Stimulated activated memory B cell treated with anti-CD40 and anti-IgM and Interleukin-4, amounts not matched to agents 10 μg/mL and 1 μg/mL and 100 μg/mL, for 72 hours (primary cell): ENCODE measurements at regions not wholly inside any gene's neighbourhood (a gene's known extent, or its start where the extent isn't known, plus 50 kb on each side); places are given as distances from the start of the nearest gene placed in this dataset.

Experiments used
- ATAC-seq: fragments of 150-1000 bp; cut with Tn5 transposase; 2 replicates; pipeline ENCODE4 v1.10.0; 2021
- H3K27ac Mint-ChIP-seq: one replicate; pipeline ENCODE4 v1.8.0; 2022; ENCODE audit warnings: mild to moderate bottlenecking, mixed read lengths
- H3K27me3 Mint-ChIP-seq: one replicate; pipeline ENCODE4 v1.8.0; 2022; ENCODE audit warnings: mixed read lengths
- H3K36me3 Mint-ChIP-seq: one replicate; pipeline ENCODE4 v1.8.0; 2022; ENCODE audit warnings: mixed read lengths
- H3K4me1 Mint-ChIP-seq: one replicate; pipeline ENCODE4 v1.8.0; 2022; ENCODE audit warnings: mixed read lengths
- H3K4me3 Mint-ChIP-seq: one replicate; pipeline ENCODE4 v1.8.0; 2022; ENCODE audit warnings: mild to moderate bottlenecking, moderate library complexity, mixed read lengths
- H3K9me3 Mint-ChIP-seq: one replicate; pipeline ENCODE4 v1.8.0; 2022; ENCODE audit warnings: mixed read lengths

DNA sequence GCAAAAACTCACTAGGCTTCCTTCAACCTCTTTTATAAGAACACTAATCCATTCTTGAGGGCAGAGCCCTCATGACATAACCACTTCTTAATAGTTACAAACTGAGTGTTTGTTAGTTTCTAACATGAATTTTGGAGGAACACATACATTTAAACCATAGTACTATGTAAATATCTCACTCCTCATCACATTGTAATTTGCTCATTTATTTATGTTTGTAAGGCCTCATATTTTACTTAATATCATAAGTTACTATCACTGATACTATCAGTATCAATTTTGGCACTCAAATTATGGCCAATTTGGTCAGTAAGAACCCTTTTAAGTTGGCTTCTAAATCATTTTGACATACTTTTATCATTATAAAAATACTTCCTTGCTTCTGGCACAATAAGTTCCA lies 603.1 kb downstream of the ZEB2 start:
- H3K27me3 Mint-ChIP-seq, result no peaks in the 10 kb centered on the region
- peaks cover 12% of the 10 kb centered on the region for H3K36me3 Mint-ChIP-seq
- peaks cover 14% of the 10 kb centered on the region for H3K9me3 Mint-ChIP-seq
- H3K27ac Mint-ChIP-seq, result no peak overlapping the region
- H3K4me1 Mint-ChIP-seq, result no peaks in the 10 kb centered on the region
- no peak for ATAC-seq
- H3K4me3 Mint-ChIP-seq, result no peak overlapping the region

DNA sequence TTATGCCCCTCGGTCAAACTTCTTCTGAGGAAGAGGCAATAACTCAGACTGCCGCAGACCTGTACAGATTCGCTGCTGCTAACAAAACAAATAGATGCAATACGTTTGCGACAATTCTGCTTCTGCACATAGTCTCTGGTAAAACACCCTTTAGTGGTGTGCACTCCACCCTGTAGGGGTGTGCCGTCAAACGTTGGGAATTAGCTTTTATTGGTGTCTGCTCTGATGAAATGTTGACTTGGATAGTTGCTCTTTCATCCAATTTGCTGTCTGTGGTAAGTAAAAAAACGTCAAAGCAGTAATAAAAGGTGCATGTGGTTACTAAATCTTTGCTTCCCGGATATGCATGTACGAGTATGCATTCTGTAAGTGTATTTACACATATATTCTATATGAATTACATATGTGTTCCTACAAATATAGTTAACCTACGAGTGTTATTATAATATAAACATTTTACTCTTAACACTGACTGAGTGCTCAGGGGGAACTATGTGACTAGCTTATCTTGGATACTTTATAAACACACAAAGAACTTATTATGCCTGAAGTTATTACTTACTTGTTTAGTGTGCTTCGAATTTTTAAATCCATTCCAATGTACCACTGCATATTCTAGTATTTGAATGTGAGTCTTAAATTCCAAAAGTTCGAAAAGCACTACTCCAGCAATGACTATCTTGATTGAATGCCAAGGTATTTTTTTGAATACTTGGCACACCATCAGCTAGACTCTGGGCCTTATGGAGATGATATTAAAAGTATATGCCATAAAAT lies 610.2 kb downstream of the ZEB2 start:
- H3K36me3 Mint-ChIP-seq, result no peaks in the 10 kb centered on the region
- no peak overlapping the region for H3K27ac Mint-ChIP-seq
- no peaks in the 10 kb centered on the region for H3K4me1 Mint-ChIP-seq
- no peaks in the 10 kb centered on the region for H3K9me3 Mint-ChIP-seq
- H3K27me3 Mint-ChIP-seq, result no peaks in the 10 kb centered on the region
- H3K4me3 Mint-ChIP-seq, result no peak overlapping the region
- no peak for ATAC-seq

DNA sequence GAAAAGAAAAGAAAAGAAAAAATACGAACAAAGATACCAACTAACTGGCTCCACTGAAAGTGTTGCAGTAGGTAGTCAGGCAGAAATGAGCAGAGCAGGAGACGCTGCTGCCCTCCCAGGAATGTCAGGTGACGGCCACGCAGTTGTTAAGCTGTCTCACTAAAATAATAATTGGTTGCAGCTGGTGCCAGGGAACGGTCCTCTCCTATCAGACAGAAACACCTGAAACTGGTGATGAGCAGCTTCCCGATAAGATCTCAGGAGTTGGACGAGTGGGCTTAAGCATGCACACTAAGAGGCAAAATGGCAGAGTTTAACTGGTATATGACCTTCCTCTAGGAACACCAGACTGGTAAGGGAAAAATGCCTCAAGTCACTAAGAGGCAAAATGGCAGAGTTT lies 611.1 kb downstream of the ZEB2 start:
- ATAC-seq, result no peak
- Mint-ChIP-seq H3K9me3 (no peaks in the 10 kb centered on the region), H3K36me3 (no peaks in the 10 kb centered on the region), H3K27ac (no peak overlapping the region), H3K4me3 (no peak overlapping the region), H3K4me1 (no peaks in the 10 kb centered on the region), H3K27me3 (no peaks in the 10 kb centered on the region)

DNA sequence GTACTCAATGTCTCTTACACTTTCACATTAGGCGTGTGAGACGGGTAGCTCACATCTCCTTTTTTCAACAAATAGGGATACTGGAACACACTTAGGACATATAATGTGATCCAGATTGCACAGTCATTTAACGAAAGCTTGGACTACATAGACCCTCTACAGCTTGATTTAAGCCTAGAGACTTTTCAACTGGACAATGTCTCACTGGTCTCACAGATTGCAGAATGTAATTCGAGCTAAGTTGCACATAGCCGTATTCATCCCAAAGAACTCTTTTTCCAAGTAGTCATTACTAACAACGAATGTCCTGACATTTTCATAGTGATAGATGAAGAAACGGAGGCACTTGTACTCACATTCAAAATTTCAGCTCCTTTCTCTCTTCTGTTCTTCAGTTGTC lies 612.1 kb downstream of the ZEB2 start:
- Mint-ChIP-seq H3K36me3 (no peaks in the 10 kb centered on the region), H3K9me3 (no peaks in the 10 kb centered on the region), H3K27me3 (no peaks in the 10 kb centered on the region), H3K4me1 (peaks cover 7% of the 10 kb centered on the region), H3K27ac (no peak overlapping the region), H3K4me3 (no peak overlapping the region)
- no peak for ATAC-seq

DNA sequence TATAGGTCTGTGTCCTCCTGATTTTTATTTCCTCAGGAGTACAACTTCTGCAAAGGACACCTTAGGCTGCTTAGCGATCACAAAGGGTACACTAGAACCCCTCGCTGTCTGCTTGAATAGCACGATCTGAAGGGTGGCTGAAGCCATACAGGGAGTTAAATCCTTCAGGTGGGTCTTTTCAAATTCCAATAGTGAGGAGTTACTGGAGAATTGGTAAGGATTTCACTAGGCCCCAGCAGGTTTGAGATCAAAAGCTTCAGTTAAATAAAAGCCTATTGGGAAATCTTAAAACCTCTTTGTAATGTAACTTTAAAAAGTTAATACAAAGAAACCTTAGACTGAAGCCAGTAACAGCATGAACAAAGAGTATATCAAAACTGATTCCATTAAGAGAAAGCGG lies 613.1 kb downstream of the ZEB2 start:
- no peak for ATAC-seq
- Mint-ChIP-seq H3K4me3 (no peak overlapping the region), H3K27ac (no peak overlapping the region), H3K27me3 (no peaks in the 10 kb centered on the region), H3K4me1 (peaks cover 7% of the 10 kb centered on the region), H3K36me3 (no peaks in the 10 kb centered on the region), H3K9me3 (no peaks in the 10 kb centered on the region)

DNA sequence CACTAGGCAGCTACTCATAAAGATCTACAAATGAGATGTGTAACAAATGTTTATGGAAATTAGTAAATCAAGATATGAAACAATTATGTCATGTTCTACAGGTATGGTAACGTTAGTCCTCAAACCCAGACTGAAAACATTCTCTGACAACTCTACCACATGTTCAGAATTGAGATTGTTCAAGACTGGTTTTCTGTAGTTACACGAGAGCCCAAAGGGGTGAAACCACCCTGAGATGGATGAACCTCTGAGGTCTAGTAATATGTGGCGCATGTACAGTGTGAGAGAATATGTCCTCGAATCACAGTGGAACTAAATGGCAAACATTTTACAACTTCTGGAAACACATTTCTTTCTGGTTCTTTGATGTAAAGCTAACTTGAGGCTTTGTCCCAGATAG lies 614.3 kb downstream of the ZEB2 start:
- ATAC-seq, result no peak

DNA sequence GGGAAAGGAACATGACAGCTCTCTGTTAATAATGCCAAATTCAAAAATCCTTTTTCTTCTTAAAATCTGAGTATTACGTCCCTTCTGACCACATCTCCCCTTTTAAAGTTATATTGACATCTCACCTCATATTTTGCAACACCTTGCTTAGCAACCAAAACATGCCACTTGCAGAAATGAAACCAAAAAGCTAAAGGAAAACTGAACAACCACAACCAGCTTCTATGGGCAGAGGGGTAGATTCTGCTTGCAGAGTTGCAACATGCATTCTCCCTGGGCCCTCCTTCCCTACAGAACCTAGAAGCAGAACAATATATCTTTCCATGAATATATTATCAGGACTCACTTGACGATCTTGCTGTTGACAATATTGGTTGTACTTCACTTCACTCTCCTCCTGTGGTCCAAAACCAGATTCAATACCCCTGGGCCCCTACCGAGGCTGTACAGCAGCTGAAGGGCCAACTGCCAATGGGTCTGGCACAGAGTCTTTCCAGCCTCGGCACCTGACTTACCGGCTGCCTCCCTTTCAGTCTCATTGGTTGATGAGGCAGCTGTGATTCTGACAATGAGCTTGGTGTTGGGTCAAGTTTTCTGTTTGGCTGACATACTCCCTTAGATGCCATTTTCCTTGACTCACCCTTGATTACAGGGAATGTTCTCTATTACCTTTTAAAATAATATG lies 616.6 kb downstream of the ZEB2 start:
- Mint-ChIP-seq H3K36me3 (no peaks in the 10 kb centered on the region), H3K27me3 (no peaks in the 10 kb centered on the region), H3K4me1 (peaks cover 7% of the 10 kb centered on the region), H3K9me3 (no peaks in the 10 kb centered on the region), H3K4me3 (no peak overlapping the region), H3K27ac (no peak overlapping the region)
- no peak for ATAC-seq

More for the DNA sequence above, 614.3 kb downstream of the ZEB2 start:
- H3K36me3 Mint-ChIP-seq, result no peaks in the 10 kb centered on the region
- no peak overlapping the region for H3K27ac Mint-ChIP-seq
- H3K4me3 Mint-ChIP-seq, result no peak overlapping the region
- H3K9me3 Mint-ChIP-seq, result no peaks in the 10 kb centered on the region
- no peaks in the 10 kb centered on the region for H3K27me3 Mint-ChIP-seq
- H3K4me1 Mint-ChIP-seq, result peaks cover 7% of the 10 kb centered on the region

DNA sequence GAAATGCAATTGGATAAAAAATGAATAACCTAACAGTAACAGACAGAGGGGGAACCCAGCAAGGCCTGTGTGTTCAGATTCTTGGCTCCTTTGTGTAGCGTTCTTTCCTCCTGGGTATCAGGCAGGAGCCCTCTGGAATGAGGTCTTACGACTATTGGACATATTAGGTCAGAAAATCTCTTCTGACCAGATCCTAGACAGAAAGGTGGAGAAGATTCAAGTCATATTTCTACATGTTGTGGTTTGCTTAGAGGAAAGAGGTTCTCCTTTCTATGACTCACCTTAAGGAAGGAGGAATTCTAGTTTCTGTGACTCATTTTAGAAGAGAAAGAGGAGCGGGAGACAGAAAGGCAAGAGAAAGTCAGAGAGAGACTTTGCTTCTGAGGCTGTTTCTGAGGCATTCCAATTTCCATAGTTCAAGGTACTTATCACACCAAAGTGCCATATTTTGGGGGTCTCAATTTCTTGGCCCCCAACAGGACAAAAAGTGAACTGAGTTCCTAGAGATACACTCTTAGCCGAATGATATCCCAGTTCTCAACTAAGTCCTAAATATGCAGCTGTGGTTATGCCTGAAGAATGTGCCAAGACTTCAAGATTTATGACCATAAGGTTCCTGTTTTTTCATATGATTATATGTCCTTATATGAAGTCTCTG lies 618.6 kb downstream of the ZEB2 start:
- ATAC-seq, result peak; percentile 61
- H3K4me3 Mint-ChIP-seq, result no peak overlapping the region
- no peaks in the 10 kb centered on the region for H3K9me3 Mint-ChIP-seq
- peaks cover 7% of the 10 kb centered on the region for H3K4me1 Mint-ChIP-seq
- no peaks in the 10 kb centered on the region for H3K27me3 Mint-ChIP-seq
- H3K27ac Mint-ChIP-seq, result no peak overlapping the region
- no peaks in the 10 kb centered on the region for H3K36me3 Mint-ChIP-seq

DNA sequence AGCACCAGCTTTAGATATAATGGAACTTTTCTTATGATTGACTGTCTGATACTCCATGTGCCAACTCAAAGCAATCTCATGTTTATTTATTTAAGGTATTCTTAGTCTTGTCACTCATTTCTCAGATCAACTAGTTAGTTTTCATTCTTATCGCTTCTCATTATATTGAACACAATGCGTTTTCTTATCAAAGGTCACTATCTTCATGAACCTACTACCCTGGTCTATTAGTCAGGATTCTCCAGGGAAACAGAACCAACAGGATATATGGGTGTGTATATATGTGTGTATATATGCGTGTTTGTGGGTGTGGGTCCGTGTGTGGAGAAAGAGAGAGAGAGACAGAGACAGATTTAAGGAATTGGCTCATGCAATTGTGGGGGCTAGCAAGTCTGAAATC lies 619.9 kb downstream of the ZEB2 start:
- ATAC-seq, result no peak
- H3K4me1 Mint-ChIP-seq, result peaks cover 7% of the 10 kb centered on the region
- no peaks in the 10 kb centered on the region for H3K9me3 Mint-ChIP-seq
- no peaks in the 10 kb centered on the region for H3K36me3 Mint-ChIP-seq
- peaks cover under 1% of the 10 kb centered on the region for H3K27me3 Mint-ChIP-seq
- H3K4me3 Mint-ChIP-seq, result no peak overlapping the region
- H3K27ac Mint-ChIP-seq, result no peak overlapping the region

DNA sequence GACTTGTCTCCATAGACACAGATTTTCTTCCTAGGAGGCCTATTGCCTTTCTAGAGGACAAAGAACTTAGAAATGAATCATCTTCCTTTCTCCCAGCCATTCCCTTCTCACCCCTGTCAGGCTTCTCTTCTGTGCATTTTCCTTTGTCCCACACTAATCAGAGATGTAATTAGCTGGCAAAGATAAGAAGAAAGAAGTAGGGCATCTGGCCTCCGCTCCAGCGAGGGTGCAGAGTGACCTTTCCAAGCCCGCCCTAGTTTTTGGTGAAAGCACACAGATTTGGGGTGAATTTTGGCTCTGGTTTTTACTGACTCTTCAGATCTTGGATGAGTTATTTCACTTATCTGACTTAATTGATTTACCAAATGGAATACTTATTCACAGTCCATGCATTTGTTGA lies 626.5 kb downstream of the ZEB2 start:
- Mint-ChIP-seq H3K9me3 (no peaks in the 10 kb centered on the region), H3K36me3 (no peaks in the 10 kb centered on the region), H3K27me3 (peaks cover 18% of the 10 kb centered on the region), H3K4me1 (no peaks in the 10 kb centered on the region), H3K4me3 (no peak overlapping the region), H3K27ac (no peak overlapping the region)
- no peak for ATAC-seq

DNA sequence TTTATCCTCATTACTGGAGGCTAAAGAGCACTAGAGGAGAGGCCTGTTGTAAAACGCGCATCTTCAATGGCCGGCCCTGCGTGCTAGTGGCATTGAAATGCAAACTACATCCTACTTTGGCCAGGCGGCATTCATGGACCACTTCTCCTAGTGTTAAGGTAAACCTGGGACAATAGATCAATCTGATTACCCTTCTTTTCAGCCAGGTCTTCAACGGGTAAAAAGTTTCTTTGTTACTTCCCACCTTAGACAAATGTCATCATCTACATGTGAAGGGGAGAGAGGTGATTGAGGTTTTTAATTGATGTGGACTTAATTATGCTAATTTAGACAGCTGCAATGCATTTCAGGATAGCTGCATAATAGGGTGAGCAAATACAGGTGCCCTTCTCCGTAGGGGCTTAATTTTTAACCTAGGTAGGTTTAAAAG lies 628.0 kb downstream of the ZEB2 start:
- Mint-ChIP-seq H3K4me1 (no peaks in the 10 kb centered on the region), H3K27ac (no peak overlapping the region), H3K36me3 (no peaks in the 10 kb centered on the region), H3K4me3 (no peak overlapping the region), H3K27me3 (peaks cover 18% of the 10 kb centered on the region), H3K9me3 (no peaks in the 10 kb centered on the region)
- ATAC-seq, result no peak

DNA sequence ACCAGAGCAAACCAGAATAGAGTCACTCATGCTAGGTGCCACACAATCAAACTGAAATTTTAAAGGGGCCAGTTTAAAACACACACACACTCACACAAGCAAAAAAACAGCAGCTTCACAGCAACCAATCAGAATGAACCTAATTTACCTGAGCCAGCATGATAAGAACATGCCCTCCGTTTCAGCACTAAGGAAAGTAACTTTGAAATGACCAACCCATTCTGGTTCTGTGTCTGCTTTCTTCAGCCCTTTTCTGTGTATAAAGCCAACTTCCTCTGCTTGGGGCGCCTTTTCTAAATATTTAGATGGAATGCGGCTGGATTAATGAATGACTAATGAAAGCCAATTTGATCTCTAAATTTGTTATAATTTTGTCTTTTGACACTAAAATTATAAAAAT lies 629.1 kb downstream of the ZEB2 start:
- Mint-ChIP-seq H3K36me3 (no peaks in the 10 kb centered on the region), H3K27me3 (peaks cover 18% of the 10 kb centered on the region), H3K4me1 (no peaks in the 10 kb centered on the region), H3K4me3 (no peak overlapping the region), H3K27ac (no peak overlapping the region), H3K9me3 (no peaks in the 10 kb centered on the region)
- no peak for ATAC-seq

DNA sequence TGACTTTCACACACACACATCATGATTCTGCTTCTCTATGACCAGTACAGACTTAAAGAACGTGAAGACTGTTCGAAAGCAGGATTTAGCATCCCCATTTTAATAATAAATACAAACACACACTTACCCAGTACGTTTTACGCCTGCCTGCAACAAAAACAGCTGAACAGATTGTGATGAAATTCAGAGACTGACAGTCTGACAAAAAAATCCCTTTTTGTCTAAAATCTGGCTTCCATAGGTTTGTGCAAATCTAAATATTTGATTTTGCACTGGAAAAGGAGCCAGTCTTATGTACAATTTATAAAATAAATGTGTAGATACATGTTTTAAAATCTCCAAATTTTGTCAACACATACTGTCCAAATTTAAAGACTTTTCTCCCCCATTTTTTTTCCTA lies 630.7 kb downstream of the ZEB2 start:
- no peaks in the 10 kb centered on the region for H3K4me1 Mint-ChIP-seq
- no peaks in the 10 kb centered on the region for H3K36me3 Mint-ChIP-seq
- peaks cover 10% of the 10 kb centered on the region for H3K27me3 Mint-ChIP-seq
- no peak for ATAC-seq
- no peak overlapping the region for H3K4me3 Mint-ChIP-seq
- H3K27ac Mint-ChIP-seq, result no peak overlapping the region
- H3K9me3 Mint-ChIP-seq, result no peaks in the 10 kb centered on the region

DNA sequence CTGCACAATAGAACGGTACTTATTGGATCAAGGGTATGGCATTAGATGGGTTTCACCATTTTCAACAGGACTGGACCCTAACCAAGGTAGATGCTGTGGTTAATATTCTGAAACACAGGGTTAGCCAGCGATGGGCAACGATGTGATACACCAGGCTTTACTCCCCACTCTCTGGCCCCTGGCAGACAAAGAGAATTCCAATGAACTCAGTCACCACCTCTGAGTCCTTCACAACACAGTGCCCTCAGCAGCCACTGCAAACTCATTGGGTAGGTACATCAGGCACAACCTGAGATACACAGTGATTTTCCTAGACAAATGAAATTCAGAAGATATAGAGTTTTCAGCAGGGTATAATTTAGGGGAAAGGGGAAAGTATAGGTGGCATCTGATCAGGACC lies 634.5 kb downstream of the ZEB2 start:
- Mint-ChIP-seq H3K27me3 (no peaks in the 10 kb centered on the region), H3K9me3 (no peaks in the 10 kb centered on the region), H3K4me3 (no peak overlapping the region), H3K36me3 (no peaks in the 10 kb centered on the region), H3K4me1 (no peaks in the 10 kb centered on the region), H3K27ac (no peak overlapping the region)
- ATAC-seq, result no peak

DNA sequence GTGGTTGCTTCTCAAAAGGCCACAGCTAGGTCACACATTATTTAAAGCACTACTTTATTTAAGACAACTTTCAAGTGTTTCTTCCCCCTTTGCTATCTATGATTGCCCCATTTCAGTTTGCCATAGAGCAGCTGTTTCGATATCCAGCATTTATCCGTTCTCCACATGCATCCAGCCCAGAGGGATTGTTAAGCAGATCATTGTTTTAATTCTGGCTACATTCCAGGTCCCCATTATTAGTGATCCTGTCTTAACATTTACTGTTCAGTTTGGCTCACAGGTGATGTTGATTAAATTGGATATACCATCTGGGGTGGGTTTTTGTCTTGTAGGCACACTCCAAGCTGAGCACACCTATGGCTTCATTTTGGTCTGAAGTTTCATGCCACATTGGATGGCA lies 638.7 kb downstream of the ZEB2 start:
- H3K27me3 Mint-ChIP-seq, result no peaks in the 10 kb centered on the region
- H3K4me1 Mint-ChIP-seq, result no peaks in the 10 kb centered on the region
- H3K4me3 Mint-ChIP-seq, result no peak overlapping the region
- no peak overlapping the region for H3K27ac Mint-ChIP-seq
- H3K36me3 Mint-ChIP-seq, result no peaks in the 10 kb centered on the region
- H3K9me3 Mint-ChIP-seq, result no peaks in the 10 kb centered on the region
- ATAC-seq, result no peak
